Astrocyte (in vitro differentiated cells and primary cell): ENCODE measurements at regions not wholly inside any gene's neighbourhood (a gene's known extent, or its start where the extent isn't known, plus 50 kb on each side); places are given as distances from the start of the nearest gene placed in this dataset.

ENCODE experiments used
- EZH2 ChIP-seq: IDR thresholded peaks from 2 replicates; pipeline ENCODE4 v1.6.1; 2012; ENCODE audit warnings: mild to moderate bottlenecking, low read length, inconsistent platforms; ENCODE audit not compliant: insufficient read depth
- TF ChIP-seq, protein P1 (sequence below): IDR thresholded peaks from 2 replicates; pipeline ENCODE4 v1.5.1; 2011; ENCODE audit warnings: low read depth, mild to moderate bottlenecking, inconsistent platforms, low read length, moderate library complexity; ENCODE audit not compliant: insufficient read depth

DNA sequence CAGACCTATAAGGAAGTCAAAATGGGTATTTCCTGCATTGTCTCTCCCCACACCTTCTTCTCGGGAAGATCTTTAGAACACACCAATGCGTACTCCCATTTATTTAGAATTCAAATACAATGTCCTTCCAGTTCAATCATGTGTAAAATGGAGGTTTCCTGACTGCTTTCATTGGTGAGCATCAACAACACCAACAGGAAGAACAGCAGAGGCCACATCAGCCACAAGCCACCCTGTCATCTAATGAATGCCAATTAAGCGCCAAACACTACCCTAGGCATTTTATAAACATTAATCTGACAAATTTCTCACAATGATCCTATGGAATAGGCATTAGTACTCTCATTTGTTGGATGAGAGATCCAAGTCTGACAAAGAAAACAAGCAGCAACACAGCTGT lies 68.4 kb upstream of the SMLR1 start:
- TF ChIP-seq, protein P1, sequence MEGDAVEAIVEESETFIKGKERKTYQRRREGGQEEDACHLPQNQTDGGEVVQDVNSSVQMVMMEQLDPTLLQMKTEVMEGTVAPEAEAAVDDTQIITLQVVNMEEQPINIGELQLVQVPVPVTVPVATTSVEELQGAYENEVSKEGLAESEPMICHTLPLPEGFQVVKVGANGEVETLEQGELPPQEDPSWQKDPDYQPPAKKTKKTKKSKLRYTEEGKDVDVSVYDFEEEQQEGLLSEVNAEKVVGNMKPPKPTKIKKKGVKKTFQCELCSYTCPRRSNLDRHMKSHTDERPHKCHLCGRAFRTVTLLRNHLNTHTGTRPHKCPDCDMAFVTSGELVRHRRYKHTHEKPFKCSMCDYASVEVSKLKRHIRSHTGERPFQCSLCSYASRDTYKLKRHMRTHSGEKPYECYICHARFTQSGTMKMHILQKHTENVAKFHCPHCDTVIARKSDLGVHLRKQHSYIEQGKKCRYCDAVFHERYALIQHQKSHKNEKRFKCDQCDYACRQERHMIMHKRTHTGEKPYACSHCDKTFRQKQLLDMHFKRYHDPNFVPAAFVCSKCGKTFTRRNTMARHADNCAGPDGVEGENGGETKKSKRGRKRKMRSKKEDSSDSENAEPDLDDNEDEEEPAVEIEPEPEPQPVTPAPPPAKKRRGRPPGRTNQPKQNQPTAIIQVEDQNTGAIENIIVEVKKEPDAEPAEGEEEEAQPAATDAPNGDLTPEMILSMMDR = no peak
- TF ChIP-seq EZH2 = no peak
